ENCODE measurements at regions not wholly inside any gene's neighbourhood (a gene's known extent, or its start where the extent isn't known, plus 50 kb on each side); places are given as distances from the start of the nearest gene placed in this dataset.

DNA sequence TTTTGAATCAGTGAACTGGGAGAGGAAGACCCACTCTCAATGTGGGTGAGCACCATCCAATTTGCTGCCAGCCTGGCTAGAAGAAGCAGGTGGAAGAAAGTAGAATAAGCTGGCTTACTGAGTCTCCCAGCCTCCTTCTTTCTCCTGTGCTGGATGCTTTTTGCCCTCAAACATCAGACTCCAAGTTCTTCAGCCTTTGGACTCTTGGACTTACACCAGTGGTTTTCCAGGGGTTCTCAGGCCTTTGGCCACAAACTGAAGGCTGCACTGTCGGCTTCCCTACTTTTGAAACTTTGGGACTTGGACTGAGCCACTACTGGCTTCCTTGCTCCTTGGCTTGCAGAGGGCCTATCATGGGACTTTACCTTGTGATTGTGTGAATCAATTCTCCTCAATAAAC lies 804.2 kb upstream of the SLITRK1 start:
- DNase-seq: no peak

DNA sequence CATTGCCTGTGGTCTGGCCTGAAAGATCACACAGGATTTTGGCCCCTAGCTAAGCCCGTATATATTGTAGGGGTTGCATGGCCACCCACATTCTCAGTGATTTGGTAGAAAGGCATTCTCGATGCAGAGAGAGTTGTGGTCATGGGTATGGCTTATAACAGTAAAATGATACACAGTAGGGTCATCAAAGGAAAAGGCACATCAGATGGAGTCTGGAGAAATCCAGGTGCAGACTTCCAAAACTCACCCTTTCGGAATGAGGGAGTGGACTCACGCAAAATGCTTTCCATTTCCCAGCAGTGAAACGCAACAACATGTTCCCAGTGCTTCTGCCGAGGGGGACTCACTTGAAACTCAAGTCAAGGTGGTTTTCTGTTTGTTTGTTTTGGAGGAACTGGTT lies 802.5 kb upstream of the SLITRK1 start:
- DNase-seq: no peak

DNA sequence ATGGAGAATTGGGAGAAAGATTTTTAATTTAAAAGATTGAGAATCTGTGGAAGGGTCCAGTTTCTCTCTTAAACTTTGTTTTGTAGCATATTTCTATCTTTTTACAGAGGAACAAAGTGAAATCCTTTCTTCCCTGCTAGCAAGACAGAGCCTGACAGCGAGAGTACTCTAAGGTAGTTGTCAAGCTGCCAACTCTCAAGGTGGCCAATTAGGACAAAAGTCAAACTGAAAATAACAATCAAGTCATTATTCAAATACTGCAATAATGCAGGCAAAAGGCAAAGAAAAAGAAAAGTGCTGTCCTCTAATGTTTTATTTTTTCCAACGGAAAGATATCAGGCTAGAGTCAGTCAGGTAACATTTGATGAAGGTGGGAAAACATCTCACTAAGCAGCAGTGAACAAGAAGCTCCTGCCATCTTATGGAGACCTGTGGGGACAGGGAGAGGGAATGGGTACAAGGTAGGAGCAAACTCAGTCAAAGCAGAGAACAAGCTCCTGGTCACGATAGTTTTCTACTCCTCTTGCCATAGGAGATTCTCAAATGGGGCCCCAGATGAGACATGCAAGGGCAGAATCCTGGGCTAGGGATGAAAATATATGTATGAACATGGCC lies 801.9 kb upstream of the SLITRK1 start:
- DNase-seq: no peak

DNA sequence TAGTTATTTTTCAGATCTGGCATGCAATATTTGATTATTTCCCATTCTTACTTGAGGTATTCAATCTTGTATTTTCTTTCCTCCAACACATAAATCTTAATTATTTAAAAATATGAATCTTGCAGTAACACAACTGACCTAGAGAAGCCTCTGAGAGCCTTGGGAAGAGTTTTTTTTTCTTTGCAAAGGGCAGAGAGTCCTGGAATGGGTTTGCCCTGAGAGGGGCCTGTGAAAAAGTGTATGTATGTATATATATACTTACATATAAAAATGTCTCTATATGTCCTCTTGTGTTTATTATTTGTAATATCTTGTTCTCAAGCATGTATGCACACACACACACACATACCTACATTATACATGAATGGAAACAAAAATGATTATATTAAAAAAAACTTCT lies 801.2 kb upstream of the SLITRK1 start:
- DNase-seq: no peak

DNA sequence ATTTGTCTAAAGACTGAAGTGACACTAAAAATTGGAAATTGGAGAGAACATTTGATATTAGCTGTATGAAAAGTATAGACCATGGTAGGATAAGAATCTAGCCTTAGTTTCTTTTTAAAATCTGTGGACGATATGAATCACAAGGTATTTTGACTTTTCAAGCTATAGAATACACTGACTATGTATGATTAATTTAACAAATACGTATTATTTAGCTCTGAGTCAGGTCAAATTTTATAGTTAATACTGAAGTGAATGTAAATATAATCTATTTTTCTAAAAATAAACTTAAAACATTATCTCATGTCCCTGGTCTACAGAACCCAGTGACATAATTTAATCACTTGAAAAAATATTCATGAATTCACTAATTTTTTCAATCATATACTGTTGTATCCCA lies 795.6 kb upstream of the SLITRK1 start:
- DNase-seq: no peak

DNA sequence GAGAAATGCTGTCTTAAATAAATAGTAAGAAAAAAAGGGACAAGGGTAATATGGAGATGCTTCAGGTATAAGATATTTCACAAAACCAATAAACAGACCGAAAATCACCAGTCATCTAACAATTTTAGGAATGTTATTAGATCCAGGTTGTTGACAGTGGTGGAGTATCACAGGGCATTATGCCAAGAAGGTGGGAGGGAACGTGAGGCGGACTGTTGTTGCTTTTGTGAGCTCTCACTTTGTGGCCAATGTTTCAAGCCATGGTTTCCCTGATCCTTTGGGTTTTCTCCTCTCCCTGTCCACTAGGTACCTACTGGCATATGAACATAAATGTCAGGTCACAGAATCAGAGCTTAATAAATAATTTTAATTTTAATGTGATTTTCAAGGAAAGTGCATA lies 790.3 kb upstream of the SLITRK1 start:
- no peak for DNase-seq

DNA sequence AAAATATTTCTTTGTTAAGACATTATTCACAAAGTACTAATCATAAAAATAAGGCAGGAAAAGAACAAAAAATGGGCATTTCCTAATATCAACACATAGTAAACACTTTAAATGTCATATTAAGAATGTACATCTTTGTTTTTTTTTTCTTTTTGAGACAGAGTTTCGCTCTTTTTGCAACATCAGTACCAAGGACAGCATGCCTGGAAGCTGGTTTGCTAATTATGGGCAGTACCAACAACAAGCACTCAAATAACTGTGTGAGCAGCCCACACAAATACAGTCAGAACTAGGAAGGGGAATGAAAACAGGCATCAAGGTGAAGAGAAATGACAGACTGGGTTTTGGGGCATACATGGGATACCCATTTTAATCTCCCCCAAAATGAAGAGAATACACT lies 788.0 kb upstream of the SLITRK1 start:
- no peak for DNase-seq

DNA sequence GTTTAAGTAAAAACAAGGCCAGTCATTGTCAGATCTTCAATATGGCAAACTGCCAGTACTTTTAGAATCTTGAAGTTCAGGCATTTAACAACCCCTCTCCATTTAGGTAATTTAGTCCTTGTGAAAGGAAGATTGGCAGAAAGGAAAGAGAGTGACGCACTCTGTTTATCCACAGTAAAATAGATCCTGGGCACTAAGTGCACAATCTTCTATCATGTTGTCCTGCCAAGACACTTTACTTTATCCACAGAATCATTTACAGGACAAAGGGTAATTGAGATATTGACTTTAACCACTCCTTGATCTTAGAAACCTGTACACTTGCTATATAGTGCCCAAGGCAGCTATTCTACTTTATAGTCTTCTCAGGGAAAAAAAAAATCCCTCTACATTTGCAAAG lies 786.4 kb upstream of the SLITRK1 start:
- DNase-seq: no peak

DNA sequence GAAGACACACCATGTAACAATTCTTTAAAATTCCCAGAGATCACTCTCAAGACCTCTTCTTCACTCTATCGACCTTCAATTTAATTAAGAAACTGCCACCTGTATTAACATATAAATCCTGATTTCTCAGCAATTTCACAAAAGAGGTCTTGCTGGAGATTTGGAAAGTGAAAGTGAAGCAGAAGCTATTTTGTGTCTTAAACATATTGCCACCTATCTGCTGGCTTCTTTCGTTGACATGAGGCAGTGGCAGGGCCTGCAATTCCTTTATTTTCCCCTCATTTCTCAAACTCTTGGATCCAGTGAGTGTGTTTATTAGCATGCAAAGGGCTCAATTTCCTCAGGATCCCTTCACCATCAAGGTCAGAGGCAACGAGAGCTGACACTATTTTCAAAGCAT lies 780.2 kb upstream of the SLITRK1 start:
- no peak for DNase-seq

DNA sequence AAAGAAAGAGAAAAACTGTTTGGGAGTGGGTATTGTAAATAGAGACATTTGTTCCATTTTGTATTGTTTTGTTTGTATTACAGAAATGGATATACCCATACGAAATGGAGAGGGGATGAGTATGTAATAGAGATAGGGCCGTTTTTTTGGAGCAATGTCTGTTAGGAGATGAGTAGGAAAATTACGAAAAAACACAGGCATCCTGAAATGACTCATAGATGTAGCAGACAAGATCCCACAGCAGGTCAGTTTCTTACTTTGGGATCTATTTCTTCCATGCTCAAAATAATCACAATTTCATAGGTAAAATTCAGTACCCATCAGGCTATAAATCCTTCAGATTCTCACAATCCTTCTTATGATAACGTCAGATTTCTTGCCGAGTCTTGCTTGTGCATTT lies 779.4 kb upstream of the SLITRK1 start:
- DNase-seq: no peak

DNA sequence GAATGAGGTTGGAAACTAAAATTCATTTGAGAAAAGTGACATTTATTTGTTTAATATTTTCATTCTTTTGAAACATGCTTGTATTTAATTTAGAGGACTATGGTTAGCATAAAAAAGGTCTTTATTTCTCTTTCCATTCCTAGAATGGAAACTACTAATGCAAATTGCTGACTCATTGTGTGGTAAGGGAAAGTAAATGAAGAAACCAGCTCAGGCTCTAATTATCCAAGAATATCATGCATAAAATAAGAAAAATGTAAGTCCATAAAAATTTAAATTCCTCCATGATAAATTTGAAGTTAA lies 777.0 kb upstream of the SLITRK1 start:
- no peak for DNase-seq

DNA sequence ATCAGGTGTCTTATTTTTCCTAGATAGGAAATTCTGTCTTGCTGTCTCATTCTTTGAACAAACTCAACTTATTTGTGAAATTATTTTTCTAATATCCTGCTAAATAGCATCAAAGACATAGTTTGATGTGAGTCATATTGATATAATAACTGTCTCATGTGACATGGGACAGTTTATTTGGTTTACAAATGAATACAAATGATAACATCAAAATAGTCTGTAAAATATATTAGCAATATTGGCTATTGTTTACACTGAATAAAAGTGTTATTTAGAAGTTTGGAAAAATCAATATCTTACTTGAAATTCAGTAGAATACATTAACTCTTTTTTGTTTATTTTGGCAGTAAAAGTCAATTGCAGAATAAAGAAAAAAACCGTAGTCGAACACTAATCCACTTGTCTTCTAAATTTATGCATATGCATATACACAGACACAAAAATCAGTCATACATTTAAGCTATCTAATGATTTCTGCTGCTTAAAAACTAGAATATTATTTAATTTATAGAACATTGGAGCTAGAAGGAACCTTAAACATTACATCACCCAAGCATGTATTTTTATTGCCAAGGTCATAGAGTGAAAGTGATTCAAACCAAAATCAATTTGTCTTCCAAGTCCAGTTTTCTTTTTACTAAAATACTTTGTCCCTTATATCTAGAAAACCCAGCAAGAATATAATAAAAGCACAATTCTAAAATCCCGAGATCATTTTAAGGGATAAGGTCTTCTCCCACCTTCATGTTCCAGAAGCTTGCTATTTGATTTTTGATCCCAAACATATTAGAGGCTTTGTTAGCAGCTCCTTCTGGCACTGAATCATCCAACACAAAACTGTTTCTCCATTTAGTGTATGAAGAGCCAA lies 776.5 kb upstream of the SLITRK1 start:
- DNase-seq: no peak

DNA sequence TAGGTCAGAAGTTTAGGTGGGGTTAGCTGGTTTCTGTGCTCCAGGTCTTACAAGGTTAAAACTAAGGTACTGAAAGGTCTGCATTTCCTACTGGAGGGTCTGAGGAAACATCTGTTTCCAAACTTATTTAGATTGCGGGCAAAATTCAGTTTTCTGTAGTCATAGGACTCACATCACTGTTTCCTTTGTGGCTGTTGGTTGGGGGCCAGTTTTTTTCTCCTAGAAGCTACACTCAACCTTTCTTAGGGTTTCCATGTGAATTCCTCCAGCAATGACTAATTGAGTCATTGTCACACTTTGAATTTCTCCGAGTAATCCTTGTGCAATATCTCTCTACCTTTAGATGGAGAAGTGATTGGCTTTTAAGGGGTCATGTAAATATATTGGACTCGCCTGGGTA lies 773.4 kb upstream of the SLITRK1 start:
- no peak for DNase-seq

DNA sequence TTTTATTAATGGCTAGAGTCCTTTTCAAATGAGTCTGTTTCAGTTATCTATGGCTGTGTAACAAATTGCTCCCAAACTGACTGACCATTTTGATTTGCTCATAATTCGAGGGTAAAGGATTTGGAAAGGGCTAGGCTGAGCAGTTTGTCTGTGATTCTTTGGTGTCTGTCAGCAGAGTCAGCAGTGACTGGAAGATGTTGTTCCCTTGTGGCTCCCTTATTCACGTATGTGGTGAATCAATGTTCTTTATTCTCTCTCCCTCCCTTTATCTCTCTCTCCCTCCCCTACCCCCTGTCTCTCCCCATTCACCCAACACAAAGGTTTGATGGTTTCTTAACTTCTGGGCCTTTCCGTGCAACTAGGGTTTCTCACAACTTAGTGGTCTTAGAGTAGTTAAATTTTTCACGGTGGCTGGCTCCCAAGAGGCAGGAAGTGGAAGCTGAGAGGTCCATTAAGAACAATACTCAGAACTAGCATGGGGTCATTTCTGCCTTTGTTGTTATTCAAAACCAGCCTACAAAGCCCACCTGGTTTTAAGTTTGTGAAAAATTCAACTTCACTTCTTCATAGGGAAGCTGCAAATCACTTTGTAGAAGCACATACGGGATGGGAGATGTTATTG lies 772.5 kb upstream of the SLITRK1 start:
- DNase-seq: no peak

DNA sequence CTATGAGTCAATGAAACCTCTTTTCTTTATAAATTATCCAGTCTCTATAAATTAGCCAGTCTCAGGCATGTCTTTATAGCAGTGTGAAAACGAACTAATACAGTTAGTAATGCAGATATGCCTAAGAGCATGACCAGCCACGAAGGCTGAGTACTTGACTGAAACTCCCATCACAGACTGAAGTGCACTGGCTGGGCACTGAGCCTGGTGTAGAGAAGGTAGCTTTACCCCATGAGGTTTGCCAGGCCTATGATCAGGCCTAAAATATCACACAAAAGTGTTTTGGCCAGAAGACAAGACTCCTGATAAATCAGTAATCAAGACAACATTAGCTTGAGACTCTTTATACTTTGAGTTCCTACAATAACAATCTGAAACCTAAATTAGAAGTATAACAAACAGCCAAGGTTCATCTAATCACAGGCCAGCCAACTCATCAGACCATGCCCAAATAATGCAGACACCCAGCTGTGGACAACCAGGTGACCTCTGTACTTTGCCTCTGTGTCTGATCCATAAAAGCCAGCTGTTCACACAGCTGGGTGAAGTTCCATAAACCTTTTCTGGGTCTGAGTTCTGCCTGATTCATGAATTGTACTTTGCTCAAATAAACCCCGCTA lies 771.8 kb upstream of the SLITRK1 start:
- DNase-seq: no peak

DNA sequence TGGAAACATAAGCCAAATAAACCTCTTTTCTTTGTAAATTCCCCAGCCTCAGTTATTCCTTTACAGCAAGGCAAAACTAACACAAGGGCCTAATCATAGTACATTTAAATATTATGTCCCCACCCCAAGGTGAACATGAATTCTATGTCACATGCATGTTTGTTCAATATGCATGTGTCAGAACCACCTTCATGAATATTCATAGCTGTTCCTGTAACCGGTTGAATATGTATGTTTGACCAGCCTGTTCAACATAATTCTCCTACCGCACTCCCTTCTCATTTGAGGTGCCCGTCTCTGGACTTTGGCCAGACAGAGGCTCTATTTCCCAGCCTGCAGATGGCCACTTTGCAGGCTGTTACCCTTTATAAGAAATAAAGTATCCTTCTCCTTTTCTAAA lies 769.4 kb upstream of the SLITRK1 start:
- no peak for DNase-seq

DNA sequence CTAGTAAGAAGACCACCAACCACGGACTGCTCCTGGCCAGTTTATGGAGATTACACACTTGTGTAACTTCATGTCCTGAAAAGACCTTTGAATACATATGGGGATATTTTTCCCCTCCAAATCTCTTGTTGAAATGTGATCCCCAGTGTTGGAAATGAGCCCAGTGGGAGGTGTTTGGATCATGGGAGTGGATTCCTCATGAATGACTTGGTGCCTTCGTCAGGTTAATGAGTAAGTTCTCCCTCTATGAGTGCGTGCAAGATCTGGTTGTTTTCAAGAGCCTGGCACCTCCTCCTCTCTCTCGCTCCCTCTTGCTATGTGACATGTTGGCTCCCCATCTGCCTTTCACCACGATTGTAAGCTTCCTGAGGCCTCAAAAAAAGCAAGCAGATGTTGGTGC lies 769.0 kb upstream of the SLITRK1 start:
- no peak for DNase-seq

DNA sequence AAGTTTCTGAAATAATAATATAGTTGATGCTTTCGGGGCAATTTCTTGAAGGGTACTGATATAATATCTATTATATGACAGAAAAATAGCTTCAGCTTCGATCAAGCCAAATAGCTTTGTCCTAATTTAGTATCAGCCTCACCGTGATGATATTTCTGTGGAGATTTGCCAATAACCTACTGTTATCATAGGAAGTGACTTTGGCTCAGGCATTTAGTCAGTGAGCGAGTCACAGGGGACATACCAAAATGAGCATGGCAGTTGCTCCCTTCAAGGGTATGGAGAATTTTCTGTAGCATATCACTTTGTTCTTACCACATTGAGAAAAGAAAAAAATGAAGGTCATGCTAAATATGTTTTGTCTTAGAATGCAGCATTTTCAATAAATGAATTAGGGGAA lies 767.6 kb upstream of the SLITRK1 start:
- no peak for DNase-seq

DNA sequence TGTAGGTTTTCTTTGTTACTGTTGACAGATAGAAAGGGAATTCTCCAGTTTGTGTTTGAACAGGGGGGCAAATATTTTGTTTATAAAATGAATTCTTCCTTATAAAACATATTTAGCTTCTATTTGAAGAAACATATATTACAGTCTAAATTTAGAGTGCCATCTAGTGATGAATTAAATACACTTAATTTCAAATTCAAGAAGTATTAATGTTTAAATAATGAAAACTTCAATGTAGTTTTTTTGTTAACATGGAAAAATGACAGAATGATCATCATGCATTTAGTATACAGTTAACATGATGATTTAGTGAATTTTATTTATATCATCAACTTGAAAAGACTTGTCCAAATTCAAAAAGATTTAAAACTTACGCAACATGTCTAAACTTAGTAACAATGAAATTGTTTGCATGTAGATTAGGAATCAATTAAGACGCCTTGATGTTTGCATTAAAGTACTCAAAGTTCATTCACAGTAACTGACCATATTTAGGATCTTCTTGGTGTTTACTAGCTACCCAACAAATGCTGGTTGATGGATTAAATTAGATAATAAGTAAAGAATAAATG lies 765.9 kb upstream of the SLITRK1 start:
- no peak for DNase-seq

DNA sequence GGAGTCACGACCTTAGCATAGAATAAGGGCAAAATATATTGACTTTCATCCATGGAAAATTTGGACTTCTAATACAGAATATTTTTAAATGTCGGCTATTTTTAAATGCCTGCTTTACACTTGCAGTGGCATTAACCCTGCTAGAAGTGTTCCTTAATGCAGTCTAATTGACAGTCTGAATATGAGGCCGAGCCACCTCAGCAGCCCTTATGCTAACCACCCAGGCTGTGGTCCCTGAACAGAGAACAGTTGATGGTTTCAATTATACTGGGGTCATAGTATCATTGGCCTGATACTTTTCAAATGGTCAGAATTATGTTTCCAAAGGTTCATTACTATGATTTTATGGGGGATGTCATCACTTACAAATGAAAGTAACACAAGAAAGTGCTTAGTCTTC lies 764.7 kb upstream of the SLITRK1 start:
- DNase-seq: no peak

DNA sequence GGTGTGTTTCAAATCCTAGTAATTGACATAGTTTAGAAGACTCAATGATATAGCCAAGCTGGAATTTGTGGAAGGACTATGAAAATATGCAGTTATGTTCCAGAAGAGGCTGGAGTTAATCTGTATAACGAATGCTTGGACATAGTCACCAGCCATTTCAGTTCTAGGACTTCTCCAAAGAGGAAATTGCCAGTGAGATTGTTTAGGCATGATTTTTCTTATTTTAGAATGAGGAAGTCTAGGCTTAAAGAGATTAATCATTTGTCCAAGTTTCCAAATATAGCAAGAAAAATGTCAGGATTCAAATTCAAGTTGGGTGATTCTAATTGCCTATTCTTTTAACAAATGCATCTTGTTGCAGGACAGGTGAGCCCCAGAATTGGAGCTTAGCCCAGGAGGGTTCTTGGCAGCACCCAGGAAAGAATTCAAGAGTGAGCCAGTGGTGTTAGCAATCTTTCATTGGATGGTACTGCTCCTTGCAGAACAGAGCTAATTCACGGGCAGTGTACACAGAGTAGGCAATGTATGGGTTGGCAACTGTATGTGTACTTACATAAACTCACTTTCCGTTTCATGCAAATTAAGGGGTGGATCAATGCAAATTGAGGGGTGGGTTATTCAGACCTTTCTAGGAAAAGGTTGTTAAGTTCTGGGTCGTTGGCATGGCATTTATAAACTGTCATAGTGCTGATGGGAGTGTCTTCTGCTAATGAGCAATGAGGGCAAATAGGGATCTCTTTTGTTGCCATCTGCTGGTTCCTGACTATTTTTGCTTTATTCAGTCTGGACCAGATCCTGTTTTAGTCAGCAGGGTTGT lies 763.1 kb upstream of the SLITRK1 start:
- DNase-seq: no peak

DNA sequence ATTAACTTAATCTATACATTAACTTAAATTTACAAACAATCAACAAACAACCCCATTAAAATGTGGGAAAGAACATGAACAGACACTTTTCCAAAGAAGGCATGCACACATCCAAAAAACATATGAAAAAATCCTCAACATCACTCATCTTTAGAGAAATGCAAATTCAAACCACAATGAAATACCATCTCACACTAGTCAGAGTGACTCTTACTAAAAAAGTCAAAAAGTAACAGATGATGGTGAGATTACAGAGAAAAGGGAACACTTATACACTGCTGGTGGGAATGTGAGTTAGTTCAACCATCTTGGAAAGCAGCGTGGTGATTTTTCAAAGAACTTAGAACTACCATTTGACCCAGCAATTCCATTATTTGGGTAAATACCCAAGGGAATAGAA lies 759.2 kb upstream of the SLITRK1 start:
- DNase-seq: no peak

DNA sequence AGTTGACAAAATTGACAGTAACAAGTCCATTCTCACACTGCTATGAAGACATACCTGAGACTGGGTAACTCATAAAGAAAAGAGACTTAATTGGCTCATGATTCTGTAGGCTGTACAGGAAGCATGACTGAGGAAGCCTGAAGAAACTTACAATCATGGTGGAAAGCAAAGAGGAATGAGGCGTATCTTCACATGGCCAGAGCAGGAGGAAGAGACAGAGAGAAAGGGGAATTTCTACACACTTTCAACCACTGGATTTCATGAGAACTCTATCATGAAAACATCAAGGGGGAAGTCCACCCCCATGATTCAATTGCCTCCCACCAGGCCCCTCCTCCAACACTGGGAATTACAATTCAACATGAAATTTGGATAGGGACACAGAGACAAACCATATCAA lies 758.4 kb upstream of the SLITRK1 start:
- DNase-seq: no peak

Data from NCI-H2107 (cell line).